GM19438 (cell line): ENCODE measurements at regions not wholly inside any gene's neighbourhood (a gene's known extent, or its start where the extent isn't known, plus 50 kb on each side); places are given as distances from the start of the nearest gene placed in this dataset.

Experiments used
- ATAC-seq: cut with Tn5 transposase; IDR thresholded peaks from one replicate; pipeline ENCODE4 v1.9.1; 2021; ENCODE audit warnings: low read depth; ENCODE audit not compliant: unreplicated experiment

- no peak for ATAC-seq
Observed at GRCh38 chr3:194277104-194277785, 73.9 kb downstream of the CPN2 start.

- no peak for ATAC-seq
Observed at GRCh38 chr3:194277786-194278130, 73.4 kb downstream of the CPN2 start.

DNA sequence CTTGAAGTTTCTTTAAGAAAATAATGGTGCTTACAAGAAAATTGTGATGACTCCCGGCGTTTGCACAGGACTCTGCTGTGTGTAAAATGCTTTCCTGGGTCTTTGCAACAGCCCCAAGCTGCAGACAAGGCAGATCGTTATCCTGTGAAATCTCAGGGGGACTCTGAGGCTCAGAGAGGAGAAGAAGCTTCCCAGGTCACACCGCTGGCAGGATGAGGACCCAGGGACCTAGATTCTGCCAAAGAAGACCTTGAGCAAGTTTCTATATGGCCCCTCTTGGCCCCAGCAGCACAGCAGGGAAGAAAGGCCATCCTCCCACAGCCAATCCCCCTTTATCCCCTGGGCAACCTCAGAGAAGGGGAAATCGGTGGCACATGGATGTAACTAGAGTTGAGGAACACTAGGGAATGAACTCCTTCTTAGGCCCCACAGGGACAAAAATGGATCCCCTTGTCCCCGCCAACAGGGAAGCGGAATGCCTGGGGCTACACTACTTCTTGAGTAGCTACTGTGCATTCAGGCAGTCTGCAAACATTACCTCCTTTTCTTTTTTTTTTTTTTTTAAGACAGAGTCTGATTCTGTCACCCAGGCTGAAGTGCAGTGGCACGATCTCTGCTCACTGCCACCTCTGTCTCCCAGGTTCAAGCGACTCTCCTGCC is 72.8 kb downstream of the CPN2 start:
- no peak for ATAC-seq

- no peak for ATAC-seq
Observed at GRCh38 chr3:194279101-194279500, 72.0 kb downstream of the CPN2 start.

- no peak for ATAC-seq
Observed at GRCh38 chr3:194279701-194280360, 71.3 kb downstream of the CPN2 start.

- no peak for ATAC-seq
Observed at GRCh38 chr3:194280777-194281176, 70.4 kb downstream of the CPN2 start.

DNA sequence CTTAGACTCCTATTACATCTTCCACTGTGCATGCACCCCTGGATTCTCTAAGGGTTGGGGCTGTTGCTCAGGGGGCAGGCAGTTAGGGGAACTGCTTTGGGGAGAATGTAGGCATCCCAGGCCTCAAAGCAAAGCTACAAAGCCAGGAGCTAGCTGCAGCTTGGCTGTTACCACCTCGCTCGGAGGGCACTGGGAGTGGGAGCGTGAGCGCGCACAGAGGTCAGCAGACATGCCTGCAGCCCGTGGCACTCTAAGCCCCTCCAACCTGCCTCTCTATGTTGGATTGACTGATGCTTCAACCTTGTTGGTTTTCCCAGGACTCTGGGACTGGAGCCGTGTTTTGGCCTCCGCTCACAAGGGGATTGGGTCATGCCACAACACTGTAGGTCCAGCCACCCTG is 69.8 kb downstream of the CPN2 start:
- no peak for ATAC-seq

- ATAC-seq: no peak
Observed at GRCh38 chr3:194281766-194282165, 69.4 kb downstream of the CPN2 start.

DNA sequence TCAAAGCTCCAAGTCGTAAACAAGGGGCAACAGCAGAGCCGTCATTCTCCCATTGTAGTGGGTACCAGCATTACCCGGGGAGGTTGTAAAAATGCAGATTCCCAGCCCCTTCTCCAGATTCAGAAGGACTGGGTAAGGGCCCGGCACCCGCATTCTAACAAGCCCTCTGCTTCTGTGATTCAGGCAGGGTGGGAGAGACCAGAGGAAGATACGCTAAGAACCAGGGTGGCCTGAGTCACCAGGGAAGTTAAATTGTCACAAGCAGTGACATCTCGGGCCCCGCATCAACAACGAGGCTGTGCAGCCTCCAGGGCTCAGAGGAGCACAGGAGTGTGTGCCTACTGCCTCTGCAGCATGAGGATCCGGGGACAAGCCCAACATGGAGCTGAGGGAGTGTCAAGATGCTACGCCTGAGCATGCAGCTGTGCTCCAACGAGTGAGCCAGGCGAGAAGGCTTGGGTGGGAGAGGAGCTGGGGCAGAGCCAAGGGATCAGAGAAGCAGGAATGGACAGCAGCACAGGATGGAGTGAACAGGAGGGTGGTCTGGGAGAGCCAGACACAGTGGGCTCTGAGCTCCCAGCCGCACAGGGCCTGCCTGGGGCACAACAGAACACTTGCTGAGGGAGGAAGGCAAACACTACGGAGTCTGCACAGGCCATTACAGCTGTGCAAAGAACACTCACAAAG is 68.5 kb downstream of the CPN2 start:
- ATAC-seq: no peak

GRCh38 chr3:194283221-194284006 is 67.7 kb downstream of the CPN2 start:
- no peak for ATAC-seq

GRCh38 chr3:194284351-194284750 is 66.8 kb downstream of the CPN2 start:
- no peak for ATAC-seq

GRCh38 chr3:194285024-194285849 is 65.9 kb downstream of the CPN2 start:
- ATAC-seq: no peak

GRCh38 chr3:194285850-194286197 is 65.3 kb downstream of the CPN2 start:
- no peak for ATAC-seq

DNA sequence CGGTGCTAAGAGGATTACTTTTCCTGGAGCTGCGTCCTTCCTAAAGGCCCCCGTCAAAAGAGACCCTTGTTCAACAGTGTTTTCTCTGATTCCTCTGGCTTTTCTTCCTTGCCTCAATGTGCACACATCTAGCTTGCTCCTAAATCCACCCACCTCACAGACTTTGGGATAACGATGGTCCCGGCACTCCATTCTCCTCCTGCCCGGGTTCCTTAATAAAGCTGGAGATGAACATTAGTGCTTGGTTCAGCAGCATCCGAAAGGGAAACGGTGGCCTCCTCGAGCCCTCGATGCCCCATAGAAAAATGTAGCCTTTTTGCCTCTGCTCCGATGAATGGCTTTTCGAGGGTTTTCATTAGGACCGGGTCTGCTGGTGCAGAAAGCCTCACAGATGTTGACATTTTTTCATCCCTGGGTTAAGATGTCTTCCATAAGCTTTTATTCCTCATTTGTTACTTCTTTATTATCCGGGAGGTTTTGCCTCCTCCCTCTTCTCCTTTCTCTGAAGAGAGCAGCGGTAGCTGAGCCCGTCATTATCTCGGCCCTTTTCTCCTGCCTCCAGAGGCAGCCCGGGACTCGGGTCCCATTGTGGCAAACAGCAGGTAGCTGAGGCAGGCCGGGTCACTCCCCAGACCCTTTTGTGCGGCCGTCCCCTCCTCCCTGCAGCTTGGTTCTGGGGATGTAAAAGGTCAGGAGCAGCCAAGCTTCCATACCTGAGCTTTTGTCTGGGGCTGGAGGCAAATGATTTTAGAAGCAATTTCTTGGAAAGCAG is 64.6 kb downstream of the CPN2 start:
- ATAC-seq: no peak

- ATAC-seq: no peak
Observed at GRCh38 chr3:194287374-194287773, 63.8 kb downstream of the CPN2 start.

DNA sequence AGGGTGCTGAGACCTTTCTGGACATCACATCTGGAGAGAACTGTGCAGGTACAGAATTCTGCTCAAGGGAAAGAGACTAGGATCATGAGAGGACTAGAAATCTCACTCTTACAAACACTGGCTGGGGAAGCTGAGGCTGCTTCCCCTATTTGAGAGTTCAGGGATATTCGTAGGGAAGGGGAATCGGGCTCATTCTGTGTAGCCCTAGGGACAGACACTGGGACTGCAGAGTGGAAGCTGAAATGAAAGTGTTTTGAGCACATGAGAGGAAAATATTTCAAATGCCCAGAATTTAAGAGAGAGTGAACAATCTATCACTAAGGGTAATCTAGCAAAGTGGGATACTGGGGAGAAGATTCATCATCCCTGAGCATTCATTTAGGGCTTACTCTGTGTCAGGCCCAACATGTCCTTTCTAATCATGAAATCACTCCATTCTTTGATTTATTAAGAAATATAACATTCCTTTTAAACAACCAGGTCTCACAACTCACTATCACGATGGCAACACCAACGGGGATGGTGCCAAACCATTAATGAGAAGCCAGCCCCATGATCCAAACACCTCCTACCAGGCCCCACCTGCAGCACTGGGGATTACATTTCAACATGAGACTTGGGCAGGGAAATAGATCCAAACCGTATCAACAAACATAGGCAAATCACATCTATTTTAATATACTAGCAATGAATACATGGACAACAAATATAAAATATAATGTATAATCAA is 63.0 kb downstream of the CPN2 start:
- ATAC-seq: no peak
